CD4-positive, alpha-beta T cell treated with Interleukin-4 for 1 hour (primary cell): ENCODE measurements at regions not wholly inside any gene's neighbourhood (a gene's known extent, or its start where the extent isn't known, plus 50 kb on each side); places are given as distances from the start of the nearest gene placed in this dataset.

Experiments
- DNase-seq, 2 donors: peaks; one replicate each; pipeline ENCODE4 v3.0.0-alpha.2; 2020 to 2022

DNA sequence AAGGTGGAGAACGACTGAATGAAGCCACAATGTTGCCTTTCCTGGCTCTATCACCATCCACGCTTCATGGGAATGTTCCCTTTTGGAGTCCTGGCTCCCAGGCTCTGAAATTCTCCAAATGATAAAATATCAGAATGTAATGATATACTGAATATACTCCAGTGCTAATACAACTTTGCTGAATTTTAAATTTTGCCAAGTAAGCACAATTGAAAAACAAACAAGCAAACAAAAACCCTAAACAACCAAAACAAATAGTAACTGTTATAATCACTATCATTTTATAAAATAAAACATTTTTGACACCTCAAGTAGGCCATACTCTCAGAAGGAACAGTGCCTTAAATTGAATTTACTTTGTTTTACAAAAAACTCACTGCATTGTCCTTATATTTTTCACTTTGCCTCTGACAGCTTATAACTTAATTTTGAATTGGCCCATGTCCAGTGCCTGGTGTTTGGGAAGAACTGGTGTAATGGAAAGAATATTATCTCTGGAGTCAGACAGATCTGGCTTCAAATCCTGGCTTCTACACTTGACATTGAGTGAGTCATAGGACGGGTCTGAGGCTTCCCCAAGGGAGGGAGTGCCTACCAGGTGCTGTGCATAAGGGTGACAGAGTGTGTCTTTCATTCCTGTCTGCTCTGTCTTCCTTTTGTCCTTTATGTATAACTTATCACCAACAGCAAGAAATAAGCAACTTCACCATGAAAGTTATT, 698.3 kb downstream of the EPM2A start:
- DNase-seq, result no peak

- no peak for DNase-seq
Measured at GRCh38 chr6:145042559-145042958, 692.8 kb downstream of the EPM2A start.

GRCh38 chr6:145043926-145044500, 691.3 kb downstream of the EPM2A start:
- no peak for DNase-seq

GRCh38 chr6:145044641-145045246, 690.6 kb downstream of the EPM2A start:
- DNase-seq, result no peak

GRCh38 chr6:145045582-145045981, 689.7 kb downstream of the EPM2A start:
- no peak for DNase-seq

- DNase-seq, result no peak
Measured at GRCh38 chr6:145047891-145048290, 687.4 kb downstream of the EPM2A start.

DNA sequence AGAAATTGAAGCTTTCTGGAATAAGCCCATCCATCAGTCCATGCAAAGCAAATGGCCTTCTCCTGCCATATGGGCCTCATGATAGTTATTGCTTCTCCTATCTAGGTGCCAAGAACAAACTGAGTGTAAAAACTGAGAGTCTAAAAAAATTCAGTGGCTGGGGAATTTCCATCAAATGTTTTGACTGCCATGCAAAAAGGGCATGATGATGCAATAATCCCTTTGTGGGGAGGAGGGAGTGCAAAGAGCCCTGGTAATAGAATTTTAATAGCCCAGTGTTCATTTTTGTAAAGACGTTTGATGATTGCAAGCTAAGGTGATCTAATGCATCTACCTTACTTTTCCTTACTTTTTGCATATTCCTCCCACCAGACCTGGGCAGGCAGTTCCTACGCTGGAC, 683.7 kb downstream of the EPM2A start:
- DNase-seq, result no peak

- DNase-seq, result no peak
Measured at GRCh38 chr6:145055567-145055966, 679.8 kb downstream of the EPM2A start.

DNA sequence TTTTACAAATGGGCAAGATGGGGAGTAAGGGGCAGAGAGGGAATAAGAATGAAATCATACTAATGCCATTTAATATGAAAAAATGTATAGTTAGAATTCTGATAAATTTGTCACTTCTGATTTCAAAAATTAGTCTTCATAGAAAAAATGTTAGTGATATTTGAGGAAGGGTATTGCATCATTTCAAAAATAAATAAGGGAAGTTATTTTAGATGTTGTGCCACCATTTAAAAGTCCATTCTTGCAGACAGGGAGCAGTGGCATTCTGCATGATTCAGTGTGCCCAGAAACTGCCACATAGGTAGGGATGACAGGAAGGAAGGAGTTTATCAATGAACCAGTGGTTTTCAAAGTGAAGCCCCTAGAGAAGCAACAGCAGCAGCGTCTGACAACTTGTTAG, 674.6 kb downstream of the EPM2A start:
- DNase-seq, result no peak

- no peak for DNase-seq
Measured at GRCh38 chr6:145063091-145063490, 672.2 kb downstream of the EPM2A start.

DNA sequence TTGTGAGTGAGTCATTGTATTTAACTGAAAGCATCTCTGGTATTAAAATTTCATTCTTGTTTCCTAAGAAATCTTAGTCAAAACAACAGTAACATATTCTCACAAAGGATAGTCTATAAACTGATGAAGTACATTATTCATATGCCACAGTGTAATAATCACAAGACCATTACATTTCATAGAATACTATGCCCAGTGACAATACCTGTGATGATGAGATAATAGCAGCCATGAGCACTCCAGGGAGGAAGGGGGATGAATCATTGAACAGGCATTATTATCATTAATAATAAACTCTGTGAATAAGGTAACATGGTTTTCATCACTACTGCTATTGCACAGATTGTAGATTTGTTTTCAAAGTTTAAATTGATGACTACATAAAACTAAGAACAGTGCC, 667.9 kb downstream of the EPM2A start:
- DNase-seq, result no peak

DNA sequence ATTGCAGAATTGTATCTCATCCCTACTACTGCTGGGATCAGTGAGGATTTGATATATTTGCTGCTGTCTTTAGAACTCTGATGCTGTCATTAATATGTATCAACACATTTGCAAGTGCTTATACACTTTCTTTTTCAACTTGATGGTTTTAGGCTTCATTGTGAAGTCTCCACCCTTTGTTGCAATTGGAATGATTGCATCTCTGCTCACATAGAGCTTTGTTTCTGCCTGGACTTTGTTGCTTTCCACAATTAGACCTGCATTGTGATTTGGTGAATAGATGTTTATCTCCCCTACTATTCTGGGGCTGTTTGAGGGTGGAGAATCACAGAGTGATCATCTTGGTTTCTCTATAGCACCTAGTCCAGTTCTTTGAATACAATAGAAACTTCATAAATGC, 666.7 kb downstream of the EPM2A start:
- no peak for DNase-seq

- no peak for DNase-seq
Measured at GRCh38 chr6:145069966-145070365, 665.4 kb downstream of the EPM2A start.

DNA sequence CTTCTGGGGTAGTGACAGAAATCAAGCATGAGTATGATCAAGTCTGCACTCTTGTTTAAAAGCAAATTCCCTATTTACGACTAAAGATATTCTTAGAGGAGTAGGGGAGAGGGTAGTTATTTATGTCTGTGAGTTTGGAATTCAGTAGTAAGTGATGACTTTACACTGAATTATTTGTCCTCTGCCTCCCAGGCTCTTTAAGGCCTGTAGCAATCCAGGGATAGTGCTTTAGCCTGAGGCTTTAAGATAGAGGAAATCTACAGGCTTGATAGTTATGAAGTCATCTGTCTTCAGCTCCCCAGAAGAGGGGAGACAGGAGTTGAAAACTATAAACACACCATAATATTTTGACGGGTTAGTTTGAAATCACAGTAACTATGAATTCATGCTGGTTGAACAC, 664.5 kb downstream of the EPM2A start:
- no peak for DNase-seq

GRCh38 chr6:145071836-145072235, 663.5 kb downstream of the EPM2A start:
- no peak for DNase-seq

DNA sequence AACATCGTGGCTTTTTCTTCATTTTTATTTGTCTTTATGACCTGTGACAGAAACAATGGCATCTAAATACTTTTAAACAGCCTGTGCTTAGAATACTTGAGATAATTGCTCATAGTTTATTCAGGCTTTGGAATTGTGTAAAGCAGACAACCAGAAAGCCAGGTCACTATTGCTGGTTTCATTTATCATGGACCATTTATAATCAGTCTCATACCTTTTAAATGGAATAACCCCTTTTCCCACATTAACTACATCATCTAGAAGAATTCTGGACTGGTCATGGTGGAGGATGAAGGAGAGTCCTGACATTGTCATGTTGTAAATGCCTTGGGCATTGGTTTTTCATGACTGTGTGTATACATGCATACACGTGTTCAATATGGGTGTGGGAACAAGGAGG, 661.5 kb downstream of the EPM2A start:
- DNase-seq, result no peak

- DNase-seq, result no peak
Measured at GRCh38 chr6:145074805-145075204, 660.5 kb downstream of the EPM2A start.

- no peak for DNase-seq
Measured at GRCh38 chr6:145075425-145075824, 659.9 kb downstream of the EPM2A start.

GRCh38 chr6:145076115-145076841, 659.0 kb downstream of the EPM2A start:
- DNase-seq, result no peak

GRCh38 chr6:145077382-145077781, 657.9 kb downstream of the EPM2A start:
- DNase-seq, result no peak

GRCh38 chr6:145080651-145081050, 654.7 kb downstream of the EPM2A start:
- no peak for DNase-seq

- DNase-seq, result no peak
Measured at GRCh38 chr6:145081677-145082076, 653.6 kb downstream of the EPM2A start.

DNA sequence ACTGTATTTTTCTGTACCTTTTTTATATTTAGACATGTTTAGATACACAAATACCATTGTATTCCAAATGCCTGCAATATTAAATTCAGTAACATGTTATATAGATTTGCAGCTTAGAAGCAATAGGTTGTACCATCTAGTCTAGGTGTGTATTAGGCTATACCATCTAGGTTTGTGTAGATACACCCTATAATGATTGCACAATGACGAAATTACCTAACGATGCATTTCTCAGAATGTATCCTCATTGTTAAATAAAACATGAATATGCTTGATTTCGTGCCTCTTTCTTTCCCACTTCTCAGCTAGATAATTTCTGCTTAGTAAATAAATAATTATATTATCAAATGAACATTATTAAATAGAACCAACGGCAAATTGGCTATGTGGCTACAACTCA, 653.0 kb downstream of the EPM2A start:
- DNase-seq, result no peak

DNA sequence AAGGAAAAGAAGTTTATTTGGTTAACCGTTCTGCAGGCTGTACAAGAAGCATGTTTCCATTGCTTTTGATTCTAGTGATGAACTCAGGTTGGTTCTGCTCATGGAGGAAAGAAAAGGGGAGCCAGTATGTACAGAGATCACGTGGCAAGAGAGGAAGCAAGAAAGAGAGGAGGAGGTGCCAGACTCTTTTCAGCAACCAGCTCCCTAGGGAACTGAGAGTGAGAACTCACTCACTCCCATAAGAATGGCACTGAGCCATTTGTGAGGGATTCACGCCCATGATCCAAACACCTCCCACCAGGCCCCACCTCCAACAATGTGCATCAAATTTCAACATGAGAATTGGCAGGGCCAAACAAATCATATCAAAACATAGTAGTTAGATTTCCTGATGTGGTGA, 649.1 kb downstream of the EPM2A start:
- no peak for DNase-seq
